Transverse colon (tissue), 4 donors: ENCODE measurements at regions not wholly inside any gene's neighbourhood (a gene's known extent, or its start where the extent isn't known, plus 50 kb on each side); places are given as distances from the start of the nearest gene placed in this dataset.

Source experiments
- DNase-seq: peaks from one replicate; pipeline ENCODE4 v3.0.0-alpha.2; 2019
- H3K27ac ChIP-seq, 4 donors: fragments of 200-600 bp; sonication (generic); 2 replicates each; pipeline ENCODE4 v1.5.1; 2016 to 2018; ENCODE audit warnings: inconsistent platforms in 4 of 4
- H3K27me3 ChIP-seq: fragments of 200-600 bp; sonication (generic); 2 replicates; pipeline ENCODE4 v1.5.1; 2017; ENCODE audit warnings: inconsistent platforms
- H3K36me3 ChIP-seq, 4 donors: fragments of 200-600 bp; sonication (generic); 2 replicates each; pipeline ENCODE4 v1.5.1; 2017 to 2019; ENCODE audit warnings: inconsistent platforms in 4 of 4
- H3K4me1 ChIP-seq, 4 donors: fragments of 200-600 bp; sonication (generic); 2 replicates each; pipeline ENCODE4 v1.5.1; 2017 to 2020; ENCODE audit warnings: inconsistent platforms in 4 of 4
- H3K4me3 ChIP-seq, 4 donors: fragments of 200-600 bp; sonication (generic); 1 replicate in 1 of 4; 2 replicates in 3 of 4; pipeline versions ENCODE4 v1.5.1 to v1.6.1; 2017 to 2019; ENCODE audit warnings: inconsistent platforms in 4 of 4
- H3K9me3 ChIP-seq, 2 donors: fragments of 200-600 bp; sonication (generic); 2 replicates each; pipeline ENCODE4 v1.5.1; 2017 to 2019; ENCODE audit warnings: inconsistent platforms in 2 of 2
- EP300 ChIP-seq: sonication (generic); formaldehyde crosslinking; IDR thresholded peaks from one replicate; pipeline ENCODE4 v1.6.1; 2017; ENCODE audit warnings: antibody characterized with exemption, low read depth
- POLR2A ChIP-seq: fragments of 450-650 bp; IDR thresholded peaks from one replicate; pipeline ENCODE4 v1.6.1; 2016; ENCODE audit warnings: antibody characterized with exemption, mild to moderate bottlenecking, moderate library complexity
- POLR2AphosphoS5 ChIP-seq, 3 donors: sonication (generic); formaldehyde crosslinking; IDR thresholded peaks; one replicate each; pipeline ENCODE4 v1.6.1; 2016; ENCODE audit warnings: antibody characterized with exemption in 3 of 3
- WGBS, 2 donors: methylation state at CpG; one replicate each; pipeline ENCODE4 v1.1.5; 2018; ENCODE audit warnings: low coverage in 1 of 2; 5-methylcytosine and 5-hydroxymethylcytosine counted together
- in situ Hi-C, 4 donors: fragments of 200-750 bp; cut with MboI; loops; one replicate each; pipeline versions ENCODE4 v1.15.0 to v1.15.1; 2017; ENCODE audit warnings: low sequenced_read_pairs in 3 of 4, low pct_ligation_motif_present in 1 of 4, low pct_unique_long_range_greater_than_20kb in 1 of 4
- intact Hi-C: fragments of 100-400 bp; cut with DNase I; formaldehyde crosslinking; loops from one replicate; pipeline ENCODE4 v1.15.1; 2023; ENCODE audit warnings: low total_unique reads
- TF ChIP-seq, protein P1 (sequence below), 5 experiments: fragments of 200-600 bp in 3 of 5; fragments of 450-650 bp in 2 of 5; sonication (generic) in 3 of 5; IDR thresholded peaks; 1 replicate in 2 of 5; 2 replicates in 3 of 5; pipeline ENCODE4 v1.5.1; 2016 to 2017; ENCODE audit warnings: antibody characterized with exemption in 5 of 5, inconsistent platforms in 3 of 5, mild to moderate bottlenecking in 2 of 5, moderate library complexity in 1 of 5

DNA sequence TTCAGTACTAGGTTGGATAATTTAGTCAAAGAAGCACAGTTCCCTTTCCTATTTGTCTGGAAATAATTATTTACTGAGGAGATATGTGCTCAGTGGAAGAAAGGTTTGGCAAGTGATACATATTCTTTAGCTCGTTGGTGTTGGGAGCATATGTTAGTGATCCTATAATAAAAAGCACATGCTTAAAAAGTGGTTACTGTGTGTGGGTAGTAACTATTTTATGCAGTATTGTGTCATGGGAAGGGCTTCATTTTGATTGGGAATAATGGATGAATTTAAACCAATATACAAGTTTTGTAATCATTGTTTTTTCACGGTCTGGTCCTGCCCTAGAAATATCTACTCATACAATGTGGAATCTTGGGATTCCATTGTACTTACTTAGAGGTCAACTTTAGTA, 188.7 kb upstream of the PPP1R3A start:
- in situ Hi-C loops (no loop called here), intact Hi-C loops (no loop called here)
- Histone ChIP-seq H3K36me3 (no peaks in the 10 kb centered on the region), H3K4me1 (peaks cover 0 to 9% (median 3%) of the 10 kb centered on the region in 4 donors), H3K4me3 (no peak overlapping the region), H3K27ac (no peak overlapping the region), H3K9me3 (no peaks in the 10 kb centered on the region), H3K27me3 (no peaks in the 10 kb centered on the region)
- no peak for TF ChIP-seq POLR2A
- TF ChIP-seq EP300 = no peak
- TF ChIP-seq POLR2AphosphoS5 (IDR thresholded peaks at IDR 0.05) = no peak
- TF ChIP-seq, protein P1, sequence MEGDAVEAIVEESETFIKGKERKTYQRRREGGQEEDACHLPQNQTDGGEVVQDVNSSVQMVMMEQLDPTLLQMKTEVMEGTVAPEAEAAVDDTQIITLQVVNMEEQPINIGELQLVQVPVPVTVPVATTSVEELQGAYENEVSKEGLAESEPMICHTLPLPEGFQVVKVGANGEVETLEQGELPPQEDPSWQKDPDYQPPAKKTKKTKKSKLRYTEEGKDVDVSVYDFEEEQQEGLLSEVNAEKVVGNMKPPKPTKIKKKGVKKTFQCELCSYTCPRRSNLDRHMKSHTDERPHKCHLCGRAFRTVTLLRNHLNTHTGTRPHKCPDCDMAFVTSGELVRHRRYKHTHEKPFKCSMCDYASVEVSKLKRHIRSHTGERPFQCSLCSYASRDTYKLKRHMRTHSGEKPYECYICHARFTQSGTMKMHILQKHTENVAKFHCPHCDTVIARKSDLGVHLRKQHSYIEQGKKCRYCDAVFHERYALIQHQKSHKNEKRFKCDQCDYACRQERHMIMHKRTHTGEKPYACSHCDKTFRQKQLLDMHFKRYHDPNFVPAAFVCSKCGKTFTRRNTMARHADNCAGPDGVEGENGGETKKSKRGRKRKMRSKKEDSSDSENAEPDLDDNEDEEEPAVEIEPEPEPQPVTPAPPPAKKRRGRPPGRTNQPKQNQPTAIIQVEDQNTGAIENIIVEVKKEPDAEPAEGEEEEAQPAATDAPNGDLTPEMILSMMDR (IDR thresholded peaks at IDR 0.05) = no peak
- DNase-seq = no peak
- 61 to 81% methylated on average over 2 of the region's 2 CpGs for WGBS, 2 donors

DNA sequence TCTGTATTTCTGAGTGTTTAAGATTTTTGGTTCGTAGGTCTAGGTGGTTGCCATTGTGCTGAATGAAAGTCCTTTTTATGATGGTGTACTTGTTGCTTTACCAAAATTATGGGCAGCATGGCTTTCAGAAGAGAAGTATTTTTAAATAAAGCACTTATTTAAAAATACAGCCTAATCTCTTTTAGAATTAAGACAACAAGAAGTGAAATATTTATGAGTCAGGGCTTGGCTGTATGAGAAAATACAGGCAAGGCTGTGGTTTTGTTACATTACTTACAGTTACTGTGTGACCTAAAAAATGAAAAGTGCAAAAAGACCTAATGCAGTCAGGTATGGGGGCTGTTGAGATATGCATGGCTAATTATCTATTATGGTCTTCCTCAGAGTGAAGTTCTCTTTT, 185.2 kb upstream of the PPP1R3A start:
- no peak for DNase-seq
- TF ChIP-seq POLR2AphosphoS5 (IDR thresholded peaks at IDR 0.05) = no peak
- no peak for TF ChIP-seq EP300
- TF ChIP-seq, protein P1 (IDR thresholded peaks at IDR 0.05) = no peak
- TF ChIP-seq POLR2A = no peak
- WGBS, 2 donors = 56 to 67% methylated on average over 1 of the region's 1 CpG
- H3K4me3 ChIP-seq = no peak overlapping the region
- no peaks in the 10 kb centered on the region for H3K36me3 ChIP-seq
- in situ Hi-C loops (no loop called here), intact Hi-C loops (no loop called here)
- H3K27ac ChIP-seq = peak overlapping the region in 3 of 4 donors; percentile 12 to 22 (median 14)
- H3K4me1 ChIP-seq = peaks cover 0 to 9% (median 2%) of the 10 kb centered on the region in 4 donors
- H3K27me3 ChIP-seq = no peaks in the 10 kb centered on the region
- H3K9me3 ChIP-seq = no peaks in the 10 kb centered on the region

DNA sequence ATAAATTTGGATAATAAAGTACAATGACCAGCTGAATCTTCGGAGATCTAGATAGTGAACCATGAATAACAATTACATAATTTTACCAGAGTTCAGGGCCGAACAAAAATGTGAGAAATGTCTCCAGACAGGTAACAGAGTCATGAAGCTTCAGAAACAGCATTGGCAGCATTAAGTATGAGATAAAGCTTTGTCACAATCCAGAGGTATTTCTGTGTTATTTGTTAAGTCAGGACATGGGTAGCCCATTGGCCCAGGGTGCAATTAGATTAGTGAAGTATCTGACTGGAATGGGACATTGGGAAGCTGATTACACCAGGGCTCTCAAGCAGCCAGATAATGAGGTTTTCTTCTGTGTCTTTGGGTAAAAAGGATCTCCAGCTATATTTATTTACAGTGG, 184.2 kb upstream of the PPP1R3A start:
- H3K4me3 ChIP-seq = no peak overlapping the region
- TF ChIP-seq, protein P1 (IDR thresholded peaks at IDR 0.05) = no peak
- TF ChIP-seq POLR2AphosphoS5 (IDR thresholded peaks at IDR 0.05) (no peak), EP300 (no peak), POLR2A (no peak)
- H3K27ac ChIP-seq = no peak overlapping the region
- 86 to 100% methylated on average over 2 of the region's 2 CpGs for WGBS, 2 donors
- DNase-seq = no peak
- no peaks in the 10 kb centered on the region for H3K36me3 ChIP-seq
- H3K4me1 ChIP-seq = peaks cover 0 to 9% (median 2%) of the 10 kb centered on the region in 4 donors
- in situ Hi-C loops (no loop called here), intact Hi-C loops (no loop called here)
- no peaks in the 10 kb centered on the region for H3K27me3 ChIP-seq
- no peaks in the 10 kb centered on the region for H3K9me3 ChIP-seq

DNA sequence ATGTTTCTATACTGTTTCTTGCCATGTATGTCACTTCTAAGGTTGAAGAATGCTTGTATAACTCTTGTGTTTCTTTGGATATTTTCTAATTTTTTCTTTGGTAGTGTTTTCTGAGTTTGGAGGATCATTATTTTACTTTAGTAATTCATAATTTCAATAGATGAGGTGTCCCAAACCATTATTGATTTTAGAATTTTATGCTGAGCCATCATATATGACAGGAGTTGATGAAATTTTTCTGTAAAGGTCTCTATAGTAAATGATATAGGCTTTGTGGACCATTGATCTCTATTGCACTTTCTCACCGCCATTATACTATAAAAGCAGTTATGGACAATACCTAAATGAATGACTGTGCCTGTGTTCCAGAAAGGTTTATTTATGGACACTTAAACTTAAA, 183.3 kb upstream of the PPP1R3A start:
- Histone ChIP-seq H3K36me3 (no peaks in the 10 kb centered on the region), H3K9me3 (no peaks in the 10 kb centered on the region), H3K4me1 (peaks cover 0 to 9% (median 2%) of the 10 kb centered on the region in 4 donors), H3K27me3 (no peaks in the 10 kb centered on the region), H3K27ac (no peak overlapping the region), H3K4me3 (no peak overlapping the region)
- DNase-seq = no peak
- in situ Hi-C loops (no loop called here), intact Hi-C loops (no loop called here)
- WGBS, 2 donors = 84 to 100% methylated on average over 1 of the region's 1 CpG
- TF ChIP-seq POLR2AphosphoS5 (IDR thresholded peaks at IDR 0.05) (no peak), EP300 (no peak), POLR2A (no peak)
- TF ChIP-seq, protein P1 (IDR thresholded peaks at IDR 0.05) = no peak
